GM12878 (cell line): ENCODE measurements at regions not wholly inside any gene's neighbourhood (a gene's known extent, or its start where the extent isn't known, plus 50 kb on each side); places are given as distances from the start of the nearest gene placed in this dataset.

Experiments
- ATAC-seq: fragments of 200-7000 bp; cut with Tn5 transposase; 3 replicates; pipeline ENCODE4 v1.9.1; 2020; ENCODE audit warnings: mild to moderate bottlenecking, moderate library complexity
- BruUV-seq: library from RNA; stranded (reverse); fragments of 400-500 nt; replicated peaks from 2 replicates; lab custom pipeline; 2021; lab: Mats Ljungman, UMichigan
- CTCF ChIA-PET: fragments of 300-600 bp; sonication (Branson Sonifier 250); formaldehyde crosslinking; extraction: SDS; loops from one replicate; lab custom pipeline; 2021; ENCODE audit warnings: inconsistent platforms; lab: Yijun Ruan, JAX
- POLR2A ChIA-PET: fragments of 350-600 bp; formaldehyde crosslinking; extraction: SDS; loops from one replicate; lab custom pipeline; 2021; ENCODE audit warnings: inconsistent platforms; lab: Charles Lee
- RAD21 ChIA-PET: fragments of 300-600 bp; sonication (Branson Sonifier 250); formaldehyde crosslinking; loops from one replicate; lab custom pipeline; 2023; ENCODE audit warnings: antibody characterized with exemption; ENCODE audit not compliant: unreplicated experiment; lab: Charles Lee
- SMC1A ChIA-PET: fragments of 300-600 bp; sonication (Branson Sonifier 250); formaldehyde crosslinking; loops from one replicate; lab custom pipeline; 2023; ENCODE audit not compliant: unreplicated experiment, uncharacterized antibody; lab: Charles Lee
- DNase-seq: peaks from one replicate; pipeline ENCODE4 v3.0.0-alpha.2; 2011; ENCODE audit warnings: low read depth, low spot score
- FAIRE-seq: peaks from 3 replicates; lab custom pipeline; 2011; peaks lifted over from hg19 to GRCh38; lab: Jason Lieb, UNC
- H2AFZ ChIP-seq: 2 replicates; pipeline ENCODE4 v1.6.0; 2011; ENCODE audit warnings: low read depth, low read length, control low read depth; ENCODE audit not compliant: control insufficient read depth
- H3K27ac ChIP-seq: 2 replicates; pipeline ENCODE4 v1.5.1; 2011; ENCODE audit warnings: control low read depth; ENCODE audit not compliant: control insufficient read depth, insufficient read depth
- H3K27me3 ChIP-seq, 2 experiments: replicated peaks in 1 of 2; 2 replicates each; pipeline versions ENCODE4 v1.6.0 to v1.6.1; 2011; ENCODE audit warnings: low read length in 1 of 2; ENCODE audit not compliant: control insufficient read depth in 2 of 2, insufficient read depth in 2 of 2
- H3K36me3 ChIP-seq, 2 experiments: 2 replicates each; pipeline ENCODE4 v1.5.1; 2011; ENCODE audit warnings: low read length in 1 of 2; ENCODE audit not compliant: control insufficient read depth in 2 of 2, insufficient read depth in 2 of 2
- H3K4me1 ChIP-seq: 2 replicates; pipeline ENCODE4 v1.6.1; 2011; ENCODE audit warnings: mild to moderate bottlenecking, low read length, moderate library complexity, mixed read lengths; ENCODE audit not compliant: control insufficient read depth, insufficient read depth
- H3K4me2 ChIP-seq: 2 replicates; pipeline ENCODE4 v1.6.0; 2011; ENCODE audit warnings: control low read depth; ENCODE audit not compliant: control insufficient read depth, insufficient read depth
- H3K4me3 ChIP-seq: fragments of 200-600 bp; sonication (generic); 2 replicates; pipeline ENCODE4 v1.5.1; 2016
- H3K79me2 ChIP-seq: 2 replicates; pipeline ENCODE4 v1.6.0; 2011; ENCODE audit warnings: low read length; ENCODE audit not compliant: control insufficient read depth, insufficient read depth
- H3K9ac ChIP-seq: 2 replicates; pipeline ENCODE4 v1.8.0; 2011; ENCODE audit warnings: low read length, control low read depth, mixed read lengths; ENCODE audit not compliant: control insufficient read depth, insufficient read depth
- H3K9me3 ChIP-seq: replicated peaks from 3 replicates; pipeline ENCODE4 v1.5.1; 2011; ENCODE audit warnings: mild to moderate bottlenecking, low read length; ENCODE audit not compliant: control insufficient read depth, insufficient read depth
- H4K20me1 ChIP-seq: 2 replicates; pipeline ENCODE4 v1.6.0; 2011; ENCODE audit not compliant: control insufficient read depth, insufficient read depth
- FOXM1 ChIP-seq: IDR thresholded peaks from 2 replicates; pipeline ENCODE4 v1.6.1; 2012; ENCODE audit warnings: low read depth, mild to moderate bottlenecking, inconsistent platforms, low read length, moderate library complexity
- KDM1A ChIP-seq: fragments of 200-600 bp; sonication (generic); IDR thresholded peaks from 2 replicates; pipeline ENCODE4 v1.6.1; 2016; ENCODE audit warnings: borderline replicate concordance
- MYB ChIP-seq: fragments of 150-350 bp; IDR thresholded peaks from 2 replicates; pipeline ENCODE4 v1.6.1; 2014; ENCODE audit warnings: mild to moderate bottlenecking, low read depth, low read length, borderline replicate concordance
- WGBS: methylation state at CpG from one replicate; pipeline ENCODE4 v1.1.6; 2016; ENCODE audit warnings: low lambda C conversion rate; ENCODE audit not compliant: insufficient replicate concordance, insufficient coverage; ENCODE audit errors: missing lambda C conversion rate; 5-methylcytosine and 5-hydroxymethylcytosine counted together
- in situ Hi-C: fragments of 300-500 bp; cut with MboI; formaldehyde crosslinking; loops from 9 replicates; pipeline ENCODE4 v1.14.3; 2018; ENCODE audit warnings: mixed read lengths
- intact Hi-C: fragments of 100-400 bp; cut with micrococcal nuclease; formaldehyde crosslinking; loops from one replicate; pipeline ENCODE4 v1.14.2; 2022; ENCODE audit not compliant: unreplicated experiment
- TF ChIP-seq, protein P1 (sequence below): fragments of 450-650 bp; IDR thresholded peaks from 2 replicates; pipeline ENCODE4 v1.6.1; 2017; ENCODE audit warnings: mild to moderate bottlenecking, low read depth, inconsistent platforms; ENCODE audit not compliant: poor library complexity, severe bottlenecking
- TF ChIP-seq, protein P2 (sequence below): fragments of 450-650 bp; IDR thresholded peaks from 2 replicates; pipeline ENCODE4 v1.6.1; 2016; ENCODE audit warnings: mild to moderate bottlenecking
- TF ChIP-seq, protein P3 (sequence below): fragments of 450-650 bp; IDR thresholded peaks from 2 replicates; pipeline ENCODE4 v1.6.1; 2018; ENCODE audit warnings: mild to moderate bottlenecking, low read depth, moderate library complexity; ENCODE audit not compliant: partially characterized antibody

DNA sequence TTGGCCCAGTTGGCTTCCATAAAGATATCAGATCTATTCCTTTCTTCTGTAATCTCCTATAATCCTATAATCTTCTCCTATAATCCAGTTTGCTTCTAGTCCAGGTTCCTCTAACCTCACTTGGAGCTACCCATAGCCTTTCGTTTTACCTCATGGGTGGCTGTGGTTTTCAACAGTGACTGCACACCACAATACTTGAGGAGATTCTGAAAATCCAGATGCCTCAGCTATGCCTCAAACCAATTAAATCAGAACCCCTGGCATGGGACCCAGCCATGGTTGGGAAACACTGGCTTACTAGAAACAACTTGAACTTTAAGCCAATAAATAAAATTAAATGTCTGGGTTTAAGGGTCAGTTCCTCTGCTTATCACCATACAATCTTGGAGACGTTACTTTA is 86.1 kb upstream of the NTRK3 start:
- BruUV-seq: no TSS peak
- no peak overlapping the region for H3K4me2 ChIP-seq
- no peaks in the 10 kb centered on the region for H3K4me1 ChIP-seq
- H3K36me3 ChIP-seq: no peaks in the 10 kb centered on the region
- no peaks in the 10 kb centered on the region for H3K79me2 ChIP-seq
- FAIRE-seq (no peak), ATAC-seq (no peak), DNase-seq (no peak)
- in situ Hi-C loops (no loop called here), intact Hi-C loops (no loop called here)
- POLR2A ChIA-PET: no interaction called here
- no peaks in the 10 kb centered on the region for H4K20me1 ChIP-seq
- no peak overlapping the region for H3K4me3 ChIP-seq
- WGBS: 0% methylated on average over 2 of the region's 2 CpGs
- RAD21 ChIA-PET: no interaction called here
- no peaks in the 10 kb centered on the region; a peak in 1 of 4 replicates for H3K27me3 ChIP-seq
- no peak overlapping the region for H3K27ac ChIP-seq
- SMC1A ChIA-PET: no interaction called here
- TF ChIP-seq, protein P1, sequence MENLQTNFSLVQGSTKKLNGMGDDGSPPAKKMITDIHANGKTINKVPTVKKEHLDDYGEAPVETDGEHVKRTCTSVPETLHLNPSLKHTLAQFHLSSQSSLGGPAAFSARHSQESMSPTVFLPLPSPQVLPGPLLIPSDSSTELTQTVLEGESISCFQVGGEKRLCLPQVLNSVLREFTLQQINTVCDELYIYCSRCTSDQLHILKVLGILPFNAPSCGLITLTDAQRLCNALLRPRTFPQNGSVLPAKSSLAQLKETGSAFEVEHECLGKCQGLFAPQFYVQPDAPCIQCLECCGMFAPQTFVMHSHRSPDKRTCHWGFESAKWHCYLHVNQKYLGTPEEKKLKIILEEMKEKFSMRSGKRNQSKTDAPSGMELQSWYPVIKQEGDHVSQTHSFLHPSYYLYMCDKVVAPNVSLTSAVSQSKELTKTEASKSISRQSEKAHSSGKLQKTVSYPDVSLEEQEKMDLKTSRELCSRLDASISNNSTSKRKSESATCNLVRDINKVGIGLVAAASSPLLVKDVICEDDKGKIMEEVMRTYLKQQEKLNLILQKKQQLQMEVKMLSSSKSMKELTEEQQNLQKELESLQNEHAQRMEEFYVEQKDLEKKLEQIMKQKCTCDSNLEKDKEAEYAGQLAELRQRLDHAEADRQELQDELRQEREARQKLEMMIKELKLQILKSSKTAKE: no peak
- TF ChIP-seq KDM1A: no peak
- TF ChIP-seq, protein P2, sequence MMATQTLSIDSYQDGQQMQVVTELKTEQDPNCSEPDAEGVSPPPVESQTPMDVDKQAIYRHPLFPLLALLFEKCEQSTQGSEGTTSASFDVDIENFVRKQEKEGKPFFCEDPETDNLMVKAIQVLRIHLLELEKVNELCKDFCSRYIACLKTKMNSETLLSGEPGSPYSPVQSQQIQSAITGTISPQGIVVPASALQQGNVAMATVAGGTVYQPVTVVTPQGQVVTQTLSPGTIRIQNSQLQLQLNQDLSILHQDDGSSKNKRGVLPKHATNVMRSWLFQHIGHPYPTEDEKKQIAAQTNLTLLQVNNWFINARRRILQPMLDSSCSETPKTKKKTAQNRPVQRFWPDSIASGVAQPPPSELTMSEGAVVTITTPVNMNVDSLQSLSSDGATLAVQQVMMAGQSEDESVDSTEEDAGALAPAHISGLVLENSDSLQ: no peak
- TF ChIP-seq, protein P3, sequence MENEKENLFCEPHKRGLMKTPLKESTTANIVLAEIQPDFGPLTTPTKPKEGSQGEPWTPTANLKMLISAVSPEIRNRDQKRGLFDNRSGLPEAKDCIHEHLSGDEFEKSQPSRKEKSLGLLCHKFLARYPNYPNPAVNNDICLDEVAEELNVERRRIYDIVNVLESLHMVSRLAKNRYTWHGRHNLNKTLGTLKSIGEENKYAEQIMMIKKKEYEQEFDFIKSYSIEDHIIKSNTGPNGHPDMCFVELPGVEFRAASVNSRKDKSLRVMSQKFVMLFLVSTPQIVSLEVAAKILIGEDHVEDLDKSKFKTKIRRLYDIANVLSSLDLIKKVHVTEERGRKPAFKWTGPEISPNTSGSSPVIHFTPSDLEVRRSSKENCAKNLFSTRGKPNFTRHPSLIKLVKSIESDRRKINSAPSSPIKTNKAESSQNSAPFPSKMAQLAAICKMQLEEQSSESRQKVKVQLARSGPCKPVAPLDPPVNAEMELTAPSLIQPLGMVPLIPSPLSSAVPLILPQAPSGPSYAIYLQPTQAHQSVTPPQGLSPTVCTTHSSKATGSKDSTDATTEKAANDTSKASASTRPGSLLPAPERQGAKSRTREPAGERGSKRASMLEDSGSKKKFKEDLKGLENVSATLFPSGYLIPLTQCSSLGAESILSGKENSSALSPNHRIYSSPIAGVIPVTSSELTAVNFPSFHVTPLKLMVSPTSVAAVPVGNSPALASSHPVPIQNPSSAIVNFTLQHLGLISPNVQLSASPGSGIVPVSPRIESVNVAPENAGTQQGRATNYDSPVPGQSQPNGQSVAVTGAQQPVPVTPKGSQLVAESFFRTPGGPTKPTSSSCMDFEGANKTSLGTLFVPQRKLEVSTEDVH: no peak
- no peak for TF ChIP-seq FOXM1
- no peak for TF ChIP-seq MYB
- H3K9ac ChIP-seq: no peak overlapping the region
- CTCF ChIA-PET: no interaction called here
- no peak overlapping the region for H2AFZ ChIP-seq
- no peaks in the 10 kb centered on the region for H3K9me3 ChIP-seq
